ENCODE measurements at regions not wholly inside any gene's neighbourhood (a gene's known extent, or its start where the extent isn't known, plus 50 kb on each side); places are given as distances from the start of the nearest gene placed in this dataset.

GRCh38 chr9:99403371-99403770 lies 181.3 kb downstream of the SEC61B start:
- no peaks in the 10 kb centered on the region for H3K36me3 Mint-ChIP-seq (ENCODE audit: low read depth)
- H3K4me3 Mint-ChIP-seq = no peak overlapping the region
- peaks cover 3% of the 10 kb centered on the region for H3K27me3 Mint-ChIP-seq (ENCODE audit: low read depth, poor library complexity)
- H3K27ac Mint-ChIP-seq = no peak overlapping the region
- no peaks in the 10 kb centered on the region for H3K9me3 Mint-ChIP-seq
- DNase-seq = no peak
- no peak for TF ChIP-seq CTCF (IDR thresholded peaks at IDR 0.05)
- H3K4me1 Mint-ChIP-seq = no peaks in the 10 kb centered on the region

- Mint-ChIP-seq H3K4me1 (peaks cover 9% of the 10 kb centered on the region), H3K9me3 (no peaks in the 10 kb centered on the region), H3K27ac (no peak overlapping the region), H3K27me3 (ENCODE audit: low read depth, poor library complexity) (peaks cover 7% of the 10 kb centered on the region), H3K4me3 (no peak overlapping the region), H3K36me3 (ENCODE audit: low read depth) (no peaks in the 10 kb centered on the region)
- DNase-seq = no peak
- TF ChIP-seq CTCF (IDR thresholded peaks at IDR 0.05) = no peak
Observed at GRCh38 chr9:99405359-99405758, 183.3 kb downstream of the SEC61B start.

GRCh38 chr9:99406939-99407338 lies 184.9 kb downstream of the SEC61B start:
- Mint-ChIP-seq H3K36me3 (ENCODE audit: low read depth) (peaks cover 4% of the 10 kb centered on the region), H3K27ac (no peak overlapping the region), H3K27me3 (ENCODE audit: low read depth, poor library complexity) (peaks cover 3% of the 10 kb centered on the region), H3K9me3 (no peaks in the 10 kb centered on the region), H3K4me1 (peaks cover 22% of the 10 kb centered on the region), H3K4me3 (no peak overlapping the region)
- no peak for DNase-seq
- no peak for TF ChIP-seq CTCF (IDR thresholded peaks at IDR 0.05)

GRCh38 chr9:99411068-99411467 lies 189.0 kb downstream of the SEC61B start:
- DNase-seq = no peak
- Mint-ChIP-seq H3K4me3 (no peak overlapping the region), H3K27ac (no peak overlapping the region), H3K4me1 (peaks cover 22% of the 10 kb centered on the region), H3K27me3 (ENCODE audit: low read depth, poor library complexity) (peaks cover 7% of the 10 kb centered on the region), H3K36me3 (ENCODE audit: low read depth) (peaks cover 4% of the 10 kb centered on the region), H3K9me3 (no peaks in the 10 kb centered on the region)
- TF ChIP-seq CTCF (IDR thresholded peaks at IDR 0.05) = no peak

- Mint-ChIP-seq H3K27ac (no peak overlapping the region), H3K36me3 (ENCODE audit: low read depth) (peaks cover 4% of the 10 kb centered on the region), H3K9me3 (no peaks in the 10 kb centered on the region), H3K4me1 (peaks cover 22% of the 10 kb centered on the region), H3K27me3 (ENCODE audit: low read depth, poor library complexity) (peaks cover 7% of the 10 kb centered on the region), H3K4me3 (no peak overlapping the region)
- DNase-seq = no peak
- TF ChIP-seq CTCF (IDR thresholded peaks at IDR 0.05) = no peak
Observed at GRCh38 chr9:99411479-99412115, 189.5 kb downstream of the SEC61B start.

- no peak overlapping the region for H3K4me3 Mint-ChIP-seq
- TF ChIP-seq CTCF (IDR thresholded peaks at IDR 0.05) = no peak
- peaks cover 4% of the 10 kb centered on the region for H3K36me3 Mint-ChIP-seq (ENCODE audit: low read depth)
- H3K4me1 Mint-ChIP-seq = peaks cover 22% of the 10 kb centered on the region
- no peak overlapping the region for H3K27ac Mint-ChIP-seq
- H3K27me3 Mint-ChIP-seq (ENCODE audit: low read depth, poor library complexity) = peaks cover 7% of the 10 kb centered on the region
- DNase-seq = no peak
- H3K9me3 Mint-ChIP-seq = no peaks in the 10 kb centered on the region
Observed at GRCh38 chr9:99412606-99413005, 190.5 kb downstream of the SEC61B start.

Data from nephron progenitor cell (in vitro differentiated cells).